ENCODE measurements at regions not wholly inside any gene's neighbourhood (a gene's known extent, or its start where the extent isn't known, plus 50 kb on each side); places are given as distances from the start of the nearest gene placed in this dataset.
A peak's percentile ranks its signal among the peaks of the same experiment; 100 is the strongest.
"Not testable (repeated sequence)": the region's sequence is repeated elsewhere in the genome, so short reads cannot be mapped to it uniquely, and the experiment has no call there.

DNA sequence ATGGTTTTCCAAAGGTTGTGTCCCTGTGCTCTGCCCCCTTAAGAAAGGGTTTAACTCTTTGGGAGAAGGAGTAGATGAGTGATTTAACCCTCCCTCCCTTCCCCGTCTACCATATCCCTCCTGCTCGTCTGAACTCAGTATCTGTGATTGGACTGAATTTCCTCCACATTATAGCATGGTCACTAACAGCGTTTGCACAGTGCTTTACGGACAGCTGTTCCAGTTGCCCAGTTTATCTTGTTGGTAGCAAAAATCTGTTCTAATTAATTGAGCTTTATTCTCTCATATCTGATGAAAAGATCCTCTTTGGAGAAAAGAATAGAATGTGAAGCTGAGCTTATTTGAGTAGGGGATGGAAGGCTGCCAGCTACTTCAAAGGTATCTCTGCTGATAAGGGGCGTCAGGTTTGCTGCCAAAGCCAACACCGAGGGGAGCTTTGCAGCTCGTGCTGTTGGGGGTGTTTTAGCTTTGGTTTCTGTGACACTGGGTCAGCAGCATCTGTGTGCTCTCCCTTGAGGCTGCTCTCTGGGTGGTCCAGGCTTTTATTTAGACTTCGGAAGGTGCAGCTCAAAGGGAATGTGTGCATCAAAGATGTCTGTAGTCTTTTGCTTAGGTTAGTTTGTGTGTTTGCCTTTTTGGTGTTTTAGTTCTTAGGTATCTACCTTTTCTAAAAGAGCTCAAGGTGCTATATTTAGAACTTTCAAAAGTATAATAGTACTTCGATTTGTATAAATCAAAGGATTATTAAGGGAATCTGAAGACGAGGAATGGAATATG, 118.8 kb upstream of the IKBKE start:
- DNase-seq; in situ Hi-C loops (cut with MboI; ENCODE audit: low pct_unique_long_range_greater_than_20kb, low sequenced_read_pairs): not testable (repeated sequence)

DNA sequence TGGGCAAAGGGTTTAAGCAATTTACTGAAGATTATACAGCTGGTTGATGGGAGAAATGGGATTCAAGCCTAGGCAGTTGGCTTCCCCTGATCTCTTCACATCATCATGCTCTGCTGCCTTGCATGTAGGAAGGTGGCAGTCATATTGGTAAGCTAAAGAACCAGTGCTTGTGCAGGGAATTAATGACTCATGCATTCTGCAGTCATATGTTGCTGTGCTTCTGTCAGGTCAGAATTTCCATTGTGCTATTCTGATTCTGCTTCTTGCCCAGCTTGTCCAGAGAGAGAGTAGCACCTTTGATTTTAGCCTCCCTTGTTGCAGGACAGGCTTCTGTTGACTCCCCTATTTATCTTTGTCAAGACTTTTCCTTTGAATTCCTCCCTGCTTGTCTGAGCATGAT, 114.0 kb upstream of the IKBKE start:
- in situ Hi-C loops (cut with MboI; ENCODE audit: low pct_unique_long_range_greater_than_20kb, low sequenced_read_pairs); DNase-seq: not testable (repeated sequence)

DNA sequence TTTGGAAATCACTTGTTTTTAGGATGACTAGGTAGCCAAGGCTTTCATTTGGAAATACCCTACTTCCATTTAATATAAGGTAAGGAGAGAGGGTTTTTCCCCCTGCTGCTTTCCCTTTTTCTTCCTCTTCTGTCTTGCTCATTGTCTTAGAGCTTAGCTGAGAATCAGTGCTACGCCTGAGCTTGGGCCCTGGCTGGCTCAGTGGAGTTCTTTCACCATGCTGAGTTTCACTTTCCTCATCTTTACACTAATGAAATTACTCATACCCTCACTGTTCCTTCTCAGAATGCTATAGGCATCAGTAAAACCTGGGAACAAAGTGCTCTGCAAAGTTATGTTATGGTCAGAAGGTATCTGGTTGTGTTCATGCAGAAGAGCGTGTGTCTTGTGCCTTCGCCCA, 112.3 kb upstream of the IKBKE start:
- in situ Hi-C loops (cut with MboI; ENCODE audit: low pct_unique_long_range_greater_than_20kb, low sequenced_read_pairs); DNase-seq: not testable (repeated sequence)

DNA sequence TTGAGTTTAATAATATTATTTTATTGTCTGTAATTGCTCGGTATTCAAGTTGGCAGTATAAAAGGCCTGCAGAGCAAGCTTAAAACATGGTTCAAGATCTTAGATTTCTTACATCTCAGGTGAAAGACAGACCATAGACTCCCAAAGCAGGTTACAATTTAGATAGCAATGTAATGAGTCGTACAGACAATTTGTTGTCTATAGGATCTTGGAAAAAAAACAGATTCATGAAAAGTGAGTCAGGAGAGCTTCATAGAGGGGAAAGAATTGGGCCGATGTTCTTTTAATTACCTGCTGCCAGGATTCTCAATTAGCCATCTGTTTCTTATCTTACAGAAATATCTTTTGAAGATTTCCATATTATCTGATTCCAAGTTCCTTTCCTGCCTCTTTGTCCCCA, 111.5 kb upstream of the IKBKE start:
- in situ Hi-C loops (cut with MboI; ENCODE audit: low pct_unique_long_range_greater_than_20kb, low sequenced_read_pairs), result not testable (repeated sequence)

DNA sequence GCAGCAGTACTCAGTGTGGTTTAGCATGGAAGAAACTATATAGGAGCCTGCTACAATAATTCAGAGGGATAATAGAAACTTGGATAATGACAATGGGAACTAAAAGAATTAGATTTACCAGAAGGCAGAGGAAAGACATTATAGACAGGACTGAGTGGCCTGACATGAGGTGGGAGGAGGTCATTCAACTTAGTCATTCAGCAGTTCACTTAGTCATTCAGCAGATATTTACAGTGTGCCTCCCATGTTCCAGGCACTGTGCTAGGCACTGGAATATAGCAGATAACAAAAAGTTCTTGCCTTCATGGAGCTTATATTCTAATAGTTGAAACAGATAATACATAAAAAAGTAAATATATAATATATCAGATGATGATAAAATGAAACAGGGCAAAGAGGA, 110.9 kb upstream of the IKBKE start:
- in situ Hi-C loops (cut with MboI; ENCODE audit: low pct_unique_long_range_greater_than_20kb, low sequenced_read_pairs); DNase-seq: not testable (repeated sequence)

More for the DNA sequence above, 111.5 kb upstream of the IKBKE start:
- not testable (repeated sequence) for DNase-seq

DNA sequence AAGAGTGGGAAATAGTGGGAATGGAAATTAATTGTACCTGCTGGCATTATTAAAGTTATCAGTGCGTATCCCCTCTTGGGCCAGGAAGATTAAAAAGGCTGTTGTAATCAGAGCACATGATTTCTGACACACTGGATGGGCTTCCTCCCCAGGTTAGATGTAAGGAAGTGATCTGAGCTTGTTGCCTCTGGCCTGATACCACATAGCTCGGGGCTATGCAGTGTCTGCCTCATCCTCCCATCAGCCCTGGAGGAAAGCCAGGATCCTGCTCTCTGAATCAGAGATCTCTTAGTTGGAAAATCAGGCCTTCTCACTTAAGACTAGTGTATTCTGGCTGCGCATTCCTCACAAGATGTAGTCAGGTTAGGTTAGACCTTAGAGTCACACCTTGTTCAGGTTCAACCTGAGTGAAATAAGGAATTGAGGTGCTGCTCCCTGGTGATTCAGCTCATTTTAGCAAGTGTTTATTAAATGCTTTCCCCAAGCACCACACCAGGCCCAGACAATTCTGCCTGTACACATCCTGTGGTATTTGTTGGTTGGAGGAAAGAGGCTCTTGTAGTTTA, 108.2 kb upstream of the IKBKE start:
- in situ Hi-C loops (cut with MboI; ENCODE audit: low pct_unique_long_range_greater_than_20kb, low sequenced_read_pairs); DNase-seq: not testable (repeated sequence)

DNA sequence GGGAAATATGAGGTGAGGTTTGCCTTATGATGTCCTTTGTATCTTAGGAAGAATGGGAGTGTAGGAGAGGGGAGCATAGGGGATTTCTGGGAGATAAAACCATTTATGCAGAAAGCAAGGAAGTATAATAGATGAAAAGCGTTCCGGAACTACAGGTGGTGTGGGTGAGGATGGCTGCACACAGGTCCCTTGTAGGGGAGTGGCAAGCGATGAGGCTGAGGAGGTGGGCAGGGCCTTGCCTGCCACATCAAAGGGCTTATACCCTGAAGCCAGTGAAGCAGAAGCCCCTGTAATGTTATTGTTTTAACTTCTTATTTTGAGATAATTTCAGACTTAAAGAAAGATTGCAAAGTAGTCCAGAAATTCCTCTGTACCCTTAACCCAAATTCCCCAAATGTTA, 107.3 kb upstream of the IKBKE start:
- in situ Hi-C loops (cut with MboI; ENCODE audit: low pct_unique_long_range_greater_than_20kb, low sequenced_read_pairs); DNase-seq: not testable (repeated sequence)

DNA sequence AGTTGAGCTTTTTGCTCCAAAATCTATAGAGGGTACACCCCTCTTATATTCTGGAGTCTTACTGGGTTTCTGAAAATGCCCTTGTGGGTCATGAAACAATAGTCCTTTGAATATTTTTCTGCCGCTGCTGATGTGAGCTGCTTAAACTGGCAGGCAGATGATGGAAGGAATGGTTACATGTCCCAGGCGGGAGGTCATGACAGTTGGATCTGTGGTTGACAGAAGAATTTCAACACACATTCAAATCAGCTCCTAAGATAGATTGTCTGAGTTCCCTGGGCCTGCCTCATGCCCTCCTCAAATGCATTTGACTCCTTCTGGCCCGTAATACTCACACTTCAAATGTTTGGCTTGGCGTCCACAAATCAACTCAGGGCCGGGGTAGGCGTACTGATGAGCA, 105.0 kb upstream of the IKBKE start:
- in situ Hi-C loops (cut with MboI; ENCODE audit: low pct_unique_long_range_greater_than_20kb, low sequenced_read_pairs); DNase-seq: not testable (repeated sequence)

DNA sequence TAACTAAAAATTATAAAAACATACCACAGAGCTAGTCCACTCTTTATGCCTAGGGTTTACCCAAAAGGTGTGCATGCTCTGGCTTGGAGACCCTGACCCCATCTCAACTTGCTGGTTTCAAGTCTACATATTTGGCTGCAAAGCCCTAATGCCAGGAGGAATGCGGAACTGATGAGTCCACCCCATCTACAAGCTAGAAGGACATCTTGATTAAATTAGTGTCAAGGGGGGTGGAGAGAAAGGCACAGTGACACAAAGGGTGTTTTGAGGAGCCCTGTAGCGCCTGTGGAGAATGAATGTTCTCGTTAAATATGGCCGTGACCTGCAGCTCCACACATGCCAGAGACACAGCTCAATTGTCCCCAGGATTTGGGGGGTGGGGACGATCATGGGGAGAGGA, 104.1 kb upstream of the IKBKE start:
- DNase-seq; in situ Hi-C loops (cut with MboI; ENCODE audit: low pct_unique_long_range_greater_than_20kb, low sequenced_read_pairs): not testable (repeated sequence)

DNA sequence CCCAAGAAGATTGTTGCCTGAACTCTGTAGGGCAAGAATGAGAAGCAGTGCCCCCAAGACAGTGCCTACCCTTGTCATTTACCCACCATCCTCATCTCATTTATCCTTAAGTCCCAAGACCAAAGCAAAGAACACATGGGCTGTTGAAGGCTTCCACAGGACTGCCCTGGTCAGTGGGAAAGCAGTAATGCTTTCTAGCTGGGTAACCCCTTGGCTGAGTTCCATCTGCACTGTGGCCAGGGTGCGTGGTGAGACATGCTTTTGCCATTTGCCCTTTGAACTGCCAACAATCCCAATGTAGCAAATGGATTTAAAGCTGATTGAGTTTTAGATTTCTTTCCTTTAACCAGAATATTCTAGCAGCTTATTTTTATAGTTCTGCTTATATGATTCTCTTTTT, 103.5 kb upstream of the IKBKE start:
- in situ Hi-C loops (cut with MboI; ENCODE audit: low pct_unique_long_range_greater_than_20kb, low sequenced_read_pairs); DNase-seq: not testable (repeated sequence)

DNA sequence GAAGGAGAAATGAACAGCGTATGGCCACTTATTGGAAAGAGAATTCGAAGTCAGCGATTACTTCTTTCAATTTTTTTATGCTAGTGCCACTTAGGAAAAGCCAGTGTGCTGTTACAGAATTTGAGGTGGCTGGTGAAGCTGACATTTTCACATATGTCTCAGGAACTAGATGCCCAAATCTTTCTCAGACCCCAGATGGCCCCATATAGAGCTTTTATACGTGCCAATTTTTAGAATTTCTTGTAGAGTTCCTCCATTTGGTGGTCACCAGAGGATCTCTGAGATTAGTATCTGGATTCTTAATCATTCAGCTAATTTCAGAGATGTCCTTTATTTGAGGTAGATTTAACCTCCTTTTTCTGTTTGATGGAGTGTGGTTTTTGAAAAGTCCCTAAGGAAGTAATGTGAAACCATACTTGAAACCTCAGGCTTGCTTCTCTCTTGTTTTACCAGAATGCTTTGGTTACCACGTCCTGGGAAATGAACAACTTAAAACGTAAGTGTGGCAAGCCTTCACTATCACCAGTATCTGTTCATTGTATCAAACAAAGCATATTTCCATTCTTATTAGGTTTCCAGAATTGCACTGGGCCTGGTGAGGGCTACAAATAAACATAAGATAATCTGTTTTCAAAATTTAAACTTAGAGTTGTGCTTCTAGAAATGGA, 102.2 kb upstream of the IKBKE start:
- DNase-seq; in situ Hi-C loops (cut with MboI; ENCODE audit: low pct_unique_long_range_greater_than_20kb, low sequenced_read_pairs): not testable (repeated sequence)

DNA sequence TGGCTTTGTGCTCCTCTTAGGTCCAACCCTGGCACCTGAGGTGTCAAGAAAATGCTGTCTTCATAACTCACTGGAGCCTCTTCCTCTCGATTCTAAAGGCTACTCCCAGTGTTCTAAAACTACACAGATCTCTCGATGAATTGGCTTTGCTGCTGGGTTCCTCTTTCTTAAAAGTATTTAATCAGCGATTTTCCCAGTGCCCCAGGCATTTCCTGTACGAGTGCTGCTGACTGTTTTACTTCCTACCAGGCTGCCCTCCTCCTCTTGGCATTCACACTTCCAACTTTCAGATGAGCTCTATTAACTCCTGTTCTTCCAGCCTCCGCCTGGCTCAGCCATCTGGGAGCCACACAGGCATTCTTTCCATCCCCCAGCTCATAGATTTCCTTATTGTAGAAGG, 95.6 kb upstream of the IKBKE start:
- in situ Hi-C loops (cut with MboI; ENCODE audit: low pct_unique_long_range_greater_than_20kb, low sequenced_read_pairs); DNase-seq: not testable (repeated sequence)

DNA sequence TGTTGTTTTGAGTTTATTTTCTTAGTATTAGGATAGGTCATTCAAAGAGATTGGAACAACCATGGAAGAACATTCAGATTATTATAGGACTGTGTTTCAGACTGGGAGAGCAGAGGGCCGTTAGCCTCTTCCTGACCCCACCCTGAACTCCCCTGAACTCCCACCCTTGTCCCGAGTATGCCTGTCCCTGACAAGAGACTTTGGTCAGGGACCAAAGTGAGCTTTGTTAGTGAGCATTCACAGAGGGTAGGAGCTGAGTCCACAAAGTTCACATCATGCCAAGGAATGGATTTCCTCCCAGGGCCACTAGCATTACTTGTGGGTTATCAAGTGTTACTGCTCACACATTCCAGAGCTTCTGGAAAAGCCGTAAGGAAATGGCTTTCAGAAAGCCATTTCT, 94.7 kb upstream of the IKBKE start:
- in situ Hi-C loops (cut with MboI; ENCODE audit: low pct_unique_long_range_greater_than_20kb, low sequenced_read_pairs); DNase-seq: not testable (repeated sequence)

DNA sequence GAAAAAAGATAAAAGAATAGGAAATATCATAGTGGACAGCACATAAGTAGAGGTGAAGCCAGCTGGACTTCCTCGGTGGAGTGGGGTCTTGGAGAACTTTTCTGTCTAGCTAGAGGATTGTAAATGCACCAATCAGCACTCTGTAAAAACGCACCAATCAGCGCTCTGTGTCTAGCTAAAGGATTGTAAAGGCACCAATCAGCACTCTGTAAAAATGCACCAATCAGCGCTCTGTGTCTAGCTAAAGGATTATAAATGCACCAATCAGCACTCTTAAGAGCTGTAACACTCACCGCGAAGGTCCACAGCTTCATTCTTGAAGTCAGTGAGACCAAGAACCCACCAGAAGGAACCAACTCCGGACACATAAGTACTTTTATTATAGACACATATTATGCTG, 91.8 kb upstream of the IKBKE start:
- not testable (repeated sequence) for DNase-seq

DNA sequence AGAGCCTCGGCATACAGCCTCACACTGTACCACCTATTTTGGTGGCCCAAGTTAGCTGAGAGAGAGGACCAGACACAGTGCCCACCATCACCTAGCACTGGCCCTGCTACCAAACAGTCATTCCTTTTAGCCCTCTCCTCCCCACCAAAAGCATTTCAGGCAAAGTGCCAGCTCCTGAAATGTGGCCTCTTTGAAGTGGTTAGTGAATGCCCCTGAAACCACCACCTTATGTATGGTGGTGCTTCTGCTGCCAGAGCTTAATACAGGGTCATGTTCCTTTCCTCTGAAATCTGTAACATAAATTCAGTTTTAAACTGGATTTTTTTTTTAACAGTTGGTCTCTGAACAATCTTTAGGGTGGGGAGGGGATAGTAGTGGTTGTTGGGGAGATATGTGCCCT, 91.0 kb upstream of the IKBKE start:
- in situ Hi-C loops (cut with MboI; ENCODE audit: low pct_unique_long_range_greater_than_20kb, low sequenced_read_pairs); DNase-seq: not testable (repeated sequence)

More for the DNA sequence above, 91.8 kb upstream of the IKBKE start:
- in situ Hi-C loops (cut with MboI; ENCODE audit: low pct_unique_long_range_greater_than_20kb, low sequenced_read_pairs), result not testable (repeated sequence)

DNA sequence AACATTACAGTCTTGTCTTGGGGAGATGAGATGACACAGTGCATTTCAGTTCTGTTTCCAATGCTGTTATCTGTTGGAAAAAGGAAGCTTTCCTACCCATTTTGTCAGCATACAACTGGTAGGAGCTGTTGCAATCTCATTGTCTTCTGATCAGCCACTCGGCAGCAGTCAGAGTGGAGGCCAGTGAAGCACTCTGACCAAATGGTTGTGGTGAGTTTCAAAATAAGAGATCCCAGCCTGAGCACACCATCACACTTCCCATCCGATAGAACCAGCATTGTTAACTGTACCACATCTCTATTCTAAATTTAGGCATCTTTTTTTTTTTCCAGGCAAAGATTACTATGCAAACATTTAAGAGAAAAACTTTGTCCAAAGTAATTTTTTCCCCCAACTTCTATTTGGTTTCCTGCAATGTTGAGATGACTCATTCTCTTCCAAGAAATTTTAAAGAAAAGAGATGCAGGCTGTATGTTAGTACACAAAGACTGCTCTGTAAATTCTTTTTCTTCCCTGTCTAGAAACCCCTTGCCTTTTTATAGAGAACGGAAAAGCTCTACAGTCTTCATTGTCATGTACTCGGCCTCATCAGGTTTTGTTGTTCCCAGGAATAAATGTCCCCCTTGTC, 90.0 kb upstream of the IKBKE start:
- peak; percentile 50 for DNase-seq
- in situ Hi-C loops (cut with MboI; ENCODE audit: low pct_unique_long_range_greater_than_20kb, low sequenced_read_pairs), result not testable (repeated sequence)

DNA sequence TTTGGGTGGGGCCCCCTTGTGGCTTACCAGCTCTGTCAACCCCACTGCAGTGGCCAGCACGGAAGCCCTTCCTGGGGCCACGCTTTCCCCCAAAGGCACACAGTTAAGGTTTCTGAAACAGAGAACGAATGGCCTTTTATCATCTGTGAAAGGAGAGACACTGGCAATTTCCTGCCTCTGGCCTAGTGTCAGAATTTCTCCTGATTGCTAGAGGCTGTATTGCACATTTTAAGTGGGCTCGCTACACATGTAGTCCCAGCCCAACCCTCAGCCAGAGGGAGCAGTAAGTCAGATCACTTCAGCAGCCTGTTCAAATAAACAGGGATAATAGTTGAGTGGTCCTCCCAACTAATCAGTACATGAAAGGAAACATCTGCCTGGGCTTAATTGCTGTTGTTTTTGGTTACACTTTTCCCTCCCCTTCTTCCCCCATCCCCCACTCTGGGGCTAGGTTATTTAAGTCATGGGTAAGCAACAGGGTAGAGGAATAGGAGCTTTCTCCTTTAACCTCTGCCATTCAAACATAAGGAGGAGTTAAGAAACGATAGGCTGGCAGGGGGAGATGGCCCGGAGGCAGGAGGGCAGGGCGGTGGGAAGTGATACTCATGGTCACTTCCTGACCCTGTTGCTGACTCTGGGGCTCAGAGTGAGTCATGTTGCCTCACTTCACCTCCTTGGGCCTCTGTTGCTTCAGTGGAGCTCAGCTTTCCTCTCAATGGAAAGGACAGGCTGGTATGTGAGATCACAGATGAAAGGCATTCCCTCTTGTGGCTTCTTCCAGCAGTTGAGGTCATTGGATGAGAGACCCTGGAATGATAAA, 89.3 kb upstream of the IKBKE start:
- peak; percentile 89 for DNase-seq
- in situ Hi-C loops (cut with MboI; ENCODE audit: low pct_unique_long_range_greater_than_20kb, low sequenced_read_pairs), result not testable (repeated sequence)

DNA sequence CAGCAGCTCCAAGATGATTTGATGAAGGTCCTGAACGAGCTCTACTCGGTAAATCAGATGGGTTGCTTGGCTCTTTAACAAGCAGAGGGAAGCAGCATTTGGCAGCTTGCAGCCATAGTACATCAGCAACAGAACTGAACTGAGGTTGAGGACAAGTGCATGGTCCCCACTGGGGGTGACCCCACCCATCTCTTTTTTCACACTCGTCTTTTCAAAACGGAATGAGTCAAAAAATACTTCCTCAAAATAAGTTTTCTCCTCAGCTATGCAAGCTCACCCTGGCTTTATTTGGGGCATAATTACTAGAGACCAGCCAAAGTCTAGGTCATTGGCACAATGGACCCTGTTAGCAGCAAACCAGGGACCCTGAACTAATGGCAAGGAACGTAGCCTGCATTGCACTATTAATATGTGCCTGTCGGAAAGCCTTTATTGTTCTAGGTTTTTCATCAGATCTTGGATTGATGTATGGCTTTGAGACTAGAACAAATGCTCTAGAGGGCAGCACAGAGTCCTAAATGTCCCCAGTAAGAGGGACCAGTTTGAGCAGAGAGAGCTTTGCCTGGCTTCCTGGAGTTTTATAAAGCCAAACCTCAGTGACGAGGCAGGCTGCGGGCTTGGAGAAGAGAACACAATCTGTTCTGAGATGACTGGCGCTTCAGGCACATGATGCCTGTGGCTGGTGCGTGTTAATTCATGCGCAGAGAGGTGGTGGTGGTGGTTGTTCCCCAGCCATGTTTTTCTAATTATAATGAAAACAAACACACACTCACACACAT, 86.1 kb upstream of the IKBKE start:
- in situ Hi-C loops (cut with MboI; ENCODE audit: low pct_unique_long_range_greater_than_20kb, low sequenced_read_pairs), result not testable (repeated sequence)
- DNase-seq, result peak; percentile 73
